ENCODE measurements at regions not wholly inside any gene's neighbourhood (a gene's known extent, or its start where the extent isn't known, plus 50 kb on each side); places are given as distances from the start of the nearest gene placed in this dataset.

DNA sequence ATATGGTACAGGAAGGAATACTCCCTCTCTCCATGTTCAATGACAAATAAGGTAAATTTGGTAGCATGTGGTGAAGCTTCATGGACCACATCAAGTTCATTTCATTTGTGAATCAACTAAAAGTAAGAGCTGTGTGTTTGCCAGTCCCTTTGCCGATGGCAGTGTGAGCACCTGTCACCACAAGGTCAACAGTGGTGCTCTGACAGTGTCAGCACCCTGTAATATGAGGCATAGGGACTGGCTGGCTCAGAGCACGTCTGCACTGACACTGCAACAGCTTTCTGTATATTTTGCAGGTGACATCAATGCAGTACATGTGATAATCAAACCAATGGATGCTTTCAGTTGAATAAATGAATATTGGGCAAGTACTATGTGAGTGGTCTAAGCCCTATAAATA lies 852.4 kb downstream of the TUSC7 start:
- DNase-seq: no peak
- TF ChIP-seq, protein P1, sequence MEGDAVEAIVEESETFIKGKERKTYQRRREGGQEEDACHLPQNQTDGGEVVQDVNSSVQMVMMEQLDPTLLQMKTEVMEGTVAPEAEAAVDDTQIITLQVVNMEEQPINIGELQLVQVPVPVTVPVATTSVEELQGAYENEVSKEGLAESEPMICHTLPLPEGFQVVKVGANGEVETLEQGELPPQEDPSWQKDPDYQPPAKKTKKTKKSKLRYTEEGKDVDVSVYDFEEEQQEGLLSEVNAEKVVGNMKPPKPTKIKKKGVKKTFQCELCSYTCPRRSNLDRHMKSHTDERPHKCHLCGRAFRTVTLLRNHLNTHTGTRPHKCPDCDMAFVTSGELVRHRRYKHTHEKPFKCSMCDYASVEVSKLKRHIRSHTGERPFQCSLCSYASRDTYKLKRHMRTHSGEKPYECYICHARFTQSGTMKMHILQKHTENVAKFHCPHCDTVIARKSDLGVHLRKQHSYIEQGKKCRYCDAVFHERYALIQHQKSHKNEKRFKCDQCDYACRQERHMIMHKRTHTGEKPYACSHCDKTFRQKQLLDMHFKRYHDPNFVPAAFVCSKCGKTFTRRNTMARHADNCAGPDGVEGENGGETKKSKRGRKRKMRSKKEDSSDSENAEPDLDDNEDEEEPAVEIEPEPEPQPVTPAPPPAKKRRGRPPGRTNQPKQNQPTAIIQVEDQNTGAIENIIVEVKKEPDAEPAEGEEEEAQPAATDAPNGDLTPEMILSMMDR (IDR thresholded peaks at IDR 0.05): no peak
- no peak overlapping the region for H3K27ac ChIP-seq
- no peaks in the 10 kb centered on the region for H3K4me1 ChIP-seq
- intact Hi-C loops (cut with DNase I; ENCODE audit: low total_unique reads): no loop called here
- no peaks in the 10 kb centered on the region for H3K36me3 ChIP-seq
- no peaks in the 10 kb centered on the region for H3K27me3 ChIP-seq
- no peaks in the 10 kb centered on the region for H3K9me3 ChIP-seq
- no peak overlapping the region for H3K4me3 ChIP-seq

GRCh38 chr3:117563063-117563462 lies 853.5 kb downstream of the TUSC7 start:
- DNase-seq: no peak
- TF ChIP-seq, protein P1 (IDR thresholded peaks at IDR 0.05): no peak
- Histone ChIP-seq H3K4me3 (no peak overlapping the region), H3K27me3 (no peaks in the 10 kb centered on the region), H3K27ac (no peak overlapping the region), H3K4me1 (no peaks in the 10 kb centered on the region), H3K36me3 (no peaks in the 10 kb centered on the region), H3K9me3 (no peaks in the 10 kb centered on the region)
- intact Hi-C loops (cut with DNase I; ENCODE audit: low total_unique reads): no loop called here

- Histone ChIP-seq H3K27me3 (no peaks in the 10 kb centered on the region), H3K36me3 (no peaks in the 10 kb centered on the region), H3K4me3 (no peak overlapping the region), H3K9me3 (no peaks in the 10 kb centered on the region), H3K27ac (no peak overlapping the region), H3K4me1 (no peaks in the 10 kb centered on the region)
- DNase-seq: no peak
- TF ChIP-seq, protein P1 (IDR thresholded peaks at IDR 0.05): no peak
- intact Hi-C loops (cut with DNase I; ENCODE audit: low total_unique reads): no loop called here
Observed at GRCh38 chr3:117565777-117566176, 856.2 kb downstream of the TUSC7 start.

DNA sequence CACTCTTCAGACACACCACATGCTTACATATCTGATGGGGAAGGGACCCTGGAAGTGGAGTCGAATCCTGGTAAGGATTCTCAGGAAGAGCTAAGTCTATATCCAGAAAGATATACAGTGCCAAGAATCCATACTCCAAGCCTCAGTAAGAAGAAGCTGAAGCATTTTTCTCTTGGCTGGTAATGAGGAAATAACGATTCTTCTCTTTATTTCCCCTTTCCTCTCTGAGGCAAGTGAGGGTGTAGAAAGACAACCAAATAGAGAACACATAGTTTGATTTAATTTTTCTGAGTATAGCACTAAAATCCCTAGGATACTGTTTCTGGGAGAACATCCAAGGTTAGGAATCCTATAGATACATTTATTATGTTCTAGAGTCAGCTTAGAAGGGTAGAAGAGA lies 857.3 kb downstream of the TUSC7 start:
- no peak for DNase-seq
- Histone ChIP-seq H3K4me1 (no peaks in the 10 kb centered on the region), H3K27me3 (no peaks in the 10 kb centered on the region), H3K36me3 (no peaks in the 10 kb centered on the region), H3K9me3 (no peaks in the 10 kb centered on the region), H3K4me3 (no peak overlapping the region), H3K27ac (no peak overlapping the region)
- intact Hi-C loops (cut with DNase I; ENCODE audit: low total_unique reads): no loop called here
- TF ChIP-seq, protein P1 (IDR thresholded peaks at IDR 0.05): no peak

GRCh38 chr3:117567382-117567781 lies 857.8 kb downstream of the TUSC7 start:
- no peaks in the 10 kb centered on the region for H3K27me3 ChIP-seq
- H3K4me1 ChIP-seq: no peaks in the 10 kb centered on the region
- no peaks in the 10 kb centered on the region for H3K36me3 ChIP-seq
- TF ChIP-seq, protein P1 (IDR thresholded peaks at IDR 0.05): no peak
- no peak for DNase-seq
- no peak overlapping the region for H3K4me3 ChIP-seq
- H3K9me3 ChIP-seq: no peaks in the 10 kb centered on the region
- H3K27ac ChIP-seq: no peak overlapping the region
- intact Hi-C loops (cut with DNase I; ENCODE audit: low total_unique reads): no loop called here

DNA sequence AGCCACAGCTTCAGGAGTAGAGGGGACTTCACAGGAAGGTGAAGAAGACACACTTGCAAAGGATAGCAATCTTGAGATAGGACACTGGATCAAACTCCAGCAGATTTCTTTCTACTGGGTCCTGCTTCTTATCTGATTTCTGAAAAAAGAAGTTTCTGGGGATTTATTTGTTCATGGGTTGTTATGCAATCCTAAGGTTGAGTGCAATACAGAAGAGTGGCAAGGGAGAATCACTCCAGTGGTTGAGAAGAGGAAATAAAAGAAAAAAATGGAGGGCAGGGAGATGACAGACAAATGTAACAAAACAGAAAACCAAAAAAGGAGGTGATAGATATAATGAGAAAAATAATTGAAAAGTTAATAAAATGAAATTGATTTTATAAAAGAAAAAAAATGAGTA lies 858.3 kb downstream of the TUSC7 start:
- intact Hi-C loops (cut with DNase I; ENCODE audit: low total_unique reads): no loop called here
- DNase-seq: no peak
- Histone ChIP-seq H3K36me3 (no peaks in the 10 kb centered on the region), H3K9me3 (no peaks in the 10 kb centered on the region), H3K4me1 (no peaks in the 10 kb centered on the region), H3K4me3 (no peak overlapping the region), H3K27me3 (no peaks in the 10 kb centered on the region), H3K27ac (no peak overlapping the region)
- TF ChIP-seq, protein P1 (IDR thresholded peaks at IDR 0.05): no peak
